AG04449 (cell line): ENCODE measurements at regions not wholly inside any gene's neighbourhood (a gene's known extent, or its start where the extent isn't known, plus 50 kb on each side); places are given as distances from the start of the nearest gene placed in this dataset.

Source experiments
- CTCF ChIA-PET: fragments of 350-600 bp; formaldehyde crosslinking; extraction: SDS; loops from one replicate; lab custom pipeline; 2021; ENCODE audit warnings: antibody characterized with exemption; lab: Yijun Ruan, JAX
- POLR2A ChIA-PET: fragments of 400-600, 350-600 bp; formaldehyde crosslinking; extraction: SDS; loops from one replicate; lab custom pipeline; 2020; ENCODE audit warnings: antibody characterized with exemption, inconsistent platforms; lab: Yijun Ruan, JAX
- DNase-seq: peaks from one replicate; pipeline ENCODE4 v3.0.0-alpha.2; 2010; ENCODE audit warnings: low read depth, low spot score
- H3K4me3 ChIP-seq: 2 replicates; pipeline ENCODE4 v1.5.1; 2011; ENCODE audit warnings: low read depth, mild to moderate bottlenecking, control low read depth, low read length
- CTCF ChIP-seq: IDR thresholded peaks from one replicate; pipeline ENCODE4 v1.5.1; 2011; ENCODE audit warnings: mild to moderate bottlenecking, moderate library complexity, low read length, control low read depth, inconsistent platforms; ENCODE audit not compliant: insufficient read depth; ENCODE audit errors: missing control alignments

GRCh38 chr5:171672556-171672955, 113.1 kb upstream of the SMIM23 start:
- no peak for DNase-seq
- POLR2A ChIA-PET: no interaction called here
- CTCF ChIA-PET: no interaction called here
- no peak for TF ChIP-seq CTCF
- H3K4me3 ChIP-seq: no peak overlapping the region

- ChIA-PET CTCF (no interaction called here), POLR2A (no interaction called here)
- TF ChIP-seq CTCF: no peak
- no peak for DNase-seq
- no peak overlapping the region for H3K4me3 ChIP-seq
Observed at GRCh38 chr5:171673328-171673727, 112.3 kb upstream of the SMIM23 start.

- H3K4me3 ChIP-seq: no peak overlapping the region
- no peak for DNase-seq
- ChIA-PET CTCF (no interaction called here), POLR2A (no interaction called here)
- TF ChIP-seq CTCF: no peak
Observed at GRCh38 chr5:171673840-171674239, 111.8 kb upstream of the SMIM23 start.

GRCh38 chr5:171675511-171675910, 110.1 kb upstream of the SMIM23 start:
- H3K4me3 ChIP-seq: no peak overlapping the region
- ChIA-PET CTCF (interaction anchor here (0.9 to 1.3 kb wide), 2 partner anchors 46 to 170 kb away, joined by 4 read pairs; no protein-coding TSS in a partner anchor), POLR2A (no interaction called here)
- DNase-seq: no peak
- no peak for TF ChIP-seq CTCF

GRCh38 chr5:171676286-171676944, 109.2 kb upstream of the SMIM23 start:
- no peak for TF ChIP-seq CTCF
- ChIA-PET POLR2A (no interaction called here), CTCF (interaction anchor here (0.7 kb wide), 1 partner anchor 62 kb away, joined by 3 read pairs; no protein-coding TSS in a partner anchor)
- no peak overlapping the region for H3K4me3 ChIP-seq
- no peak for DNase-seq

- H3K4me3 ChIP-seq: no peak overlapping the region
- CTCF ChIA-PET: interaction anchor here (1.7 kb wide), 1 partner anchor 18 kb away, joined by 4 read pairs; no protein-coding TSS in a partner anchor
- DNase-seq: no peak
- POLR2A ChIA-PET: no interaction called here
- TF ChIP-seq CTCF: no peak
Observed at GRCh38 chr5:171678646-171679045, 107.0 kb upstream of the SMIM23 start.
